Mucosa of rectum (tissue), 2 donors: ENCODE measurements at regions not wholly inside any gene's neighbourhood (a gene's known extent, or its start where the extent isn't known, plus 50 kb on each side); places are given as distances from the start of the nearest gene placed in this dataset.
"Not testable (repeated sequence)": the region's sequence is repeated elsewhere in the genome, so short reads cannot be mapped to it uniquely, and the experiment has no call there.

Experiments
- H3K27ac ChIP-seq, 2 donors: one replicate each; pipeline ENCODE4 v1.7.0; 2013; ENCODE audit warnings: inconsistent platforms in 2 of 2, low read depth in 2 of 2, low read length in 2 of 2
- H3K27me3 ChIP-seq, 2 donors: one replicate each; pipeline ENCODE4 v1.7.0; 2013; ENCODE audit warnings: low read length in 2 of 2; ENCODE audit not compliant: control insufficient read depth in 2 of 2, insufficient read depth in 2 of 2
- H3K36me3 ChIP-seq, 2 donors: one replicate each; pipeline ENCODE4 v1.7.0; 2013; ENCODE audit warnings: low read length in 2 of 2; ENCODE audit not compliant: control insufficient read depth in 2 of 2, insufficient read depth in 2 of 2
- H3K4me1 ChIP-seq, 2 donors: one replicate each; pipeline ENCODE4 v1.7.0; 2013; ENCODE audit warnings: low read length in 2 of 2, mild to moderate bottlenecking in 1 of 2; ENCODE audit not compliant: control insufficient read depth in 2 of 2, insufficient read depth in 2 of 2
- H3K4me3 ChIP-seq, 2 donors: one replicate each; pipeline ENCODE4 v1.7.0; 2013; ENCODE audit warnings: low read length in 2 of 2
- H3K9ac ChIP-seq, 2 donors: one replicate each; pipeline ENCODE4 v1.7.0; 2013; ENCODE audit warnings: low read length in 2 of 2, low read depth in 1 of 2, mild to moderate bottlenecking in 1 of 2
- H3K9me3 ChIP-seq, 2 donors: one replicate each; pipeline ENCODE4 v1.7.0; 2013; ENCODE audit warnings: low read length in 2 of 2; ENCODE audit not compliant: control insufficient read depth in 2 of 2
- donor health status: healthy.
- donor health status: Normal muscosa, but diverticular disease.

DNA sequence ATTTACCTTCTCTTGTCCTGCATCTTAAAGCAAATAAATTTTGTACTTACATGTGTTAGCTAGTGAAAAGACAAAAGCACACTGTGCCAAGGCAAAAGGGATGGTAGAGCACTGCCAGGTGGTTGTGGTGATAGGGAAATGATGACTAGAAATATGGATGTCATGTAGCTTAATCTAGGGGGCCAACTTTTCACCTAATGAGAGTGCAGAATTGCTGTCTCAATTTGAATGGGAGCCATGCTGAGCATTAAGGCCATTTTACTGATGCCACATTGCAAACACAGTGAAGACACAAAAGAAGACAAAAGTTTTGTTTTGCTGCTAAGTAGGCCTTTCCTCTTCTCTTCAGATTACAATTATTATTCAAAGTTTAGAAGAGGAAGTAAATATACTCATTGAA lies 274.7 kb downstream of the PDCD6IP start:
- H3K4me1 ChIP-seq = no peaks in the 10 kb centered on the region
- no peak overlapping the region for H3K27ac ChIP-seq
- no peak overlapping the region for H3K4me3 ChIP-seq
- no peaks in the 10 kb centered on the region for H3K9me3 ChIP-seq
- H3K9ac ChIP-seq = no peak overlapping the region
- no peaks in the 10 kb centered on the region for H3K36me3 ChIP-seq
- no peaks in the 10 kb centered on the region for H3K27me3 ChIP-seq

DNA sequence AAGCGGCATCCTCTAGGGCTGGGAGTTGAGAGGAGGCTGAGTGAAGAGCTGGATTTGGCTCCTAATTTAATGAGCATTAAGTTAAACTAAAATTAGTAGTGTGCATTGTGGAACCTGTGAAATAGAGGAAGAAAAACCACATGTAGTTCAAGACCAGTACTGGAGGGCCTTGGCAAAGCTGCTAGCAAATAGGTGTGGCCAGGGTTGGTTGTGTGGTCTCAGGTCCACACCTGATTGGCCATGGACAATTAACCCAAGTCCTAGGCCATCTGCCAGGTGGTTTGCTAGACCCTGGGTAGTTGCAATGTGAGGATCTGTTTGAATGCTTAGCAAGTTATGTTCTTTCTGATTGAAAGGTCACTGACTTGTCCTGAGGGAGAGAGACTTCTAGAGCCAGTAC lies 275.5 kb downstream of the PDCD6IP start:
- H3K4me1 ChIP-seq = no peaks in the 10 kb centered on the region

DNA sequence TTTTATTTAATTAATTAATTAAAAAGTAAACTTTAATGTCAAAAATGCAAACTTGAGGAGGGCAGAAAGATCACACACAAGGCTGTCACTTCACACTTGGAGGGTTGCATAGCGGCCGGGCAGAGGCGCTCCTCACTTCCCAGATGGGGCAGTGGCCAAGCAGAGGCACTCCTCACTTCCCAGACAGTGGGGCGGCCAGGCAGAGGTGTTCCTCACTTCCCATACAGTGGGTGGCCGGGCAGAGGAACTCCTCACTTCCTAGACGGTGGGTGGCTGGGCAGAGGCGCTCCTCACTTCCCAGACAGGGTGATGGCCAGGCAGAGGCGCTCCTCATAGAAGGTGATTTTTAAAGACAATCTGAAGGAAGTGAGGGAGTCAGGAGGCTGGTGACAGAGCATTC lies 277.5 kb downstream of the PDCD6IP start:
- Histone ChIP-seq H3K4me1 (no peaks in the 10 kb centered on the region), H3K9me3 (no peaks in the 10 kb centered on the region), H3K27ac (no peak overlapping the region), H3K4me3 (no peak overlapping the region), H3K9ac (no peak overlapping the region), H3K36me3 (no peaks in the 10 kb centered on the region), H3K27me3 (no peaks in the 10 kb centered on the region)

More for the DNA sequence above, 275.5 kb downstream of the PDCD6IP start:
- Histone ChIP-seq H3K27me3 (no peaks in the 10 kb centered on the region), H3K36me3 (no peaks in the 10 kb centered on the region), H3K27ac (no peak overlapping the region), H3K9me3 (no peaks in the 10 kb centered on the region), H3K9ac (no peak overlapping the region), H3K4me3 (no peak overlapping the region)

DNA sequence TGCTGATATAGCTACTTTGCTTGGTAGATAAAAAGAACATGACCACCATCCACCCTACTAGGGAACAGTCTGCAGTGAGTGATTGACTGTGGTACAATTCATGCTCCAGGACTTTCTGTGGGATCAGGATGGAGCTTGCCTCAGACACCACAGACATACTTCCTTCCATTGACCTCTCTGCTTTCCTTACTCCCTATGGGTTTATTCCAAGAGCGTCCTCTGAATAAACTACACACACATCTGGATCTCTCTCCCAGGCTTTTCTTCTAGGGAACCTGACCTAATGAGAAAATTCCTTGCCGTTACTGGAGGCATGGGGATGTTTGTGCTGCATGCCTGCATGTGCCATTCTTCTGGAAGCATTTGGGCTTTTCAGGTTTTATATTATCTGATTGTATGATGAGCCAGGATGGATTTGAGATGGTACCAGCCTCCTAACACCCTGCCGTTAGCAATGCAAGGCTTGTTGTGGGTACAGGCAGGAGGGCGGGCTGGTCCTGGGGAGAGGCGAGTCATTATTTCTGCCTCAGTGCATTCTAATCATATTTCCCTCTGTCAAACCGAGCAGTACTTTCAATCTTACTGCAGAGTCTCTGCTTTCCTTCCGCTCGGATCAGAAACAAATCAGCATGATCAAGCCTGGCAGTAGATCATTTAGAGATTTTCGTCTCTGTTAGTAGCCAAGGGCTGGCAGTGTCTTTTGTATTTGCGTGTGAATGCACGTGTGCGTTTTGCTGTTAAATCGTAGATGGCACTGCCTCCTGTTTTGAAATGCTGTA lies 279.2 kb downstream of the PDCD6IP start:
- no peaks in the 10 kb centered on the region for H3K36me3 ChIP-seq
- H3K27ac ChIP-seq = no peak overlapping the region
- H3K9me3 ChIP-seq = no peaks in the 10 kb centered on the region
- H3K27me3 ChIP-seq = no peaks in the 10 kb centered on the region
- no peak overlapping the region for H3K4me3 ChIP-seq
- no peaks in the 10 kb centered on the region for H3K4me1 ChIP-seq
- H3K9ac ChIP-seq = no peak overlapping the region

DNA sequence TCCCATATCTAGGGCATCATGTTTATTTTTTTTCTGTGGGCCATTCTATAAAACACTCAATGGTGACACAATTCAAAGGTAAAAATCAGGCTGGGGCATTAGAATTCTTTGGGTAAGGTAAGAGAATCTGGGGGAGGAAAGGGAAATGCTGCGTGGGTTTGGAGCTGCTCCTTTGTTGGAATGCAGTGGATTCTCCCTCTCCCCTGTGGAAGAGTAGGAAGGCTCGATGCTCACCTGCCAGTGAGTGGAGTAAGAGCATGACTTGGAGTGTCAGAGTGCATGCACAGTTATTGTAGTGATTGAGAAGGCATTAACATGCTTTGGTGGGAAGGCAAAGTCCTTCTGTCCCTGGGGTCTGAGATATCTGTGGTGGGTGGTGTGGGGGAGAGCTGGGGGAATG lies 280.0 kb downstream of the PDCD6IP start:
- no peaks in the 10 kb centered on the region for H3K9me3 ChIP-seq
- no peaks in the 10 kb centered on the region for H3K4me1 ChIP-seq
- H3K9ac ChIP-seq = no peak overlapping the region
- no peak overlapping the region for H3K27ac ChIP-seq
- H3K36me3 ChIP-seq = no peaks in the 10 kb centered on the region
- no peaks in the 10 kb centered on the region for H3K27me3 ChIP-seq
- H3K4me3 ChIP-seq = no peak overlapping the region

DNA sequence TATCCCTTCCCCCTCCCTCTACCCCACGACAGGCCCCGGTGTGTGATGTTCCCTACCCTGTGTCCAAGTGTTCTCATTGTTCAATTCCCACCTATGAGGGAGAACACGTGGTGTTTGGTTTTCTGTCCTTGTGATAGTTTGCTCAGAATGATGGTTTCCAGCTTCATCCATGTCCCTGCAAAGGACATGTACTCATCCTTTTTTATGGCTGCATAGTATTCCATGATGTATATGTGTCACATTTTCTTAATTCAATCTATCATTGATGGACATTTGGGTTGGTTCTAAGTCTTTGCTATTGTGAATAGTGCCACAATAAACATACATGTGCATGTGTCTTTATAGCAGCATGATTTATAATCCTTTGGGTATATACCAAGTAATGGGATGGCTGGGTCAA lies 281.4 kb downstream of the PDCD6IP start:
- not testable (repeated sequence) for H3K27me3 ChIP-seq, H3K4me3 ChIP-seq, H3K9ac ChIP-seq, H3K9me3 ChIP-seq, H3K36me3 ChIP-seq, H3K4me1 ChIP-seq, H3K27ac ChIP-seq

DNA sequence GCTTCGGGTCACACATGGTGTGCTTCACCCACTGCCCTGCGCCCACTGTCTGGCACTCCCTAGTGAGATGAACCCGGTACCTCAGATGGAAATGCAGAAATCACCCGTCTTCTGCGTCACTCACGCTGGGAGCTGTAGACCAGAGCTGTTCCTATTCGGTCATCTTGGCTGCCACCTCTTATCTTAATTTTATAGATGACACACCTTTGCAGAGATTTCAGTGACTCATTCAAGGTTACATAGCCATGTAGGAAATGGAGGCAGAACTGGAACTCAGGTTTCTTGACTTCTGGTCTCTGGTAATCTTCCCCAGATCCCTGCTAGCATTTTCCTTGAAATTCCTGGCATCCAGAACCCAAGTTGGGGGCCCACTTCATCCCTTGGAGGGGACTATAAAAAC lies 291.9 kb downstream of the PDCD6IP start:
- H3K9ac ChIP-seq, H3K9me3 ChIP-seq, H3K36me3 ChIP-seq, H3K4me1 ChIP-seq, H3K4me3 ChIP-seq, H3K27me3 ChIP-seq, H3K27ac ChIP-seq: not testable (repeated sequence)

DNA sequence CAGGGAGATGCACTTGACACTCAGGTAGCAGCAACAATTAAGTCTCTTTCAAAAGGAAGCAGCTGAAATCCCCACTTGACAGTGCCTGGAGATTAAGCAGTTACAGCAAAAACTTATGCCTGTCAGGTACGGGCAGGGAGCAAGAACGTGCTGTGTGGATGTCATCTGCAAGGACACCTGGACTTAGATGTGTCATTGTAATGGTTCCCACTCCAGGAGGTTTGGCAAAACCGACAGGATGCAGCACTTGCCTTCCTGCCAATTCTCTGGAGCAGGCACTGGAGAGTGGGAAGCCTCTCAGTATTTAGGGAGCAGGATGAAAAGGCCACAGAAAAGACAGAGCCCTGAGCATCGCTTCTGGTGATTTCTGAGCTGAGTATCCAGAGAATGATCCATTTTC lies 292.4 kb downstream of the PDCD6IP start:
- Histone ChIP-seq H3K27ac (no peak overlapping the region), H3K4me1 (no peaks in the 10 kb centered on the region), H3K36me3 (no peaks in the 10 kb centered on the region), H3K9ac (no peak overlapping the region), H3K27me3 (no peaks in the 10 kb centered on the region), H3K4me3 (no peak overlapping the region), H3K9me3 (no peaks in the 10 kb centered on the region)

DNA sequence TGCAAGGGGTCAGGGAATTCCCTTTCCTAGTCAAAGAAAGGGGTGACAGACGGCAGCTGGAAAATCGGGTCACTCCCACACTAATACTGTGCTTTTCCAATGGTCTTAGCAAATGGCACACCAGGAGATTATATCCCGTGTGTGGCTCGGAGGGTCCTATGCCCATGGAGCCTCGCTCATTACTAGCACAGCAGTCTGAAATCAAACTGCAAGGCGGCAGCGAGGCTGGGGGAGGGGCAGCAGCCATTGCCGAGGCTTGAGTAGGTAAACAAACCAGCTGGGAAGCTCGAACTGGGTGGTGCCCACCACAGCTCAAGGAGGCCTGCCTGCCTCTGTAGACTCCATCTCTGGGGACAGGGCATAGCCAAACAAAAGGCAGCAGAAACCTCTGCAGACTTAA lies 295.9 kb downstream of the PDCD6IP start:
- not testable (repeated sequence) for H3K9me3 ChIP-seq, H3K27ac ChIP-seq, H3K4me1 ChIP-seq, H3K36me3 ChIP-seq, H3K27me3 ChIP-seq, H3K9ac ChIP-seq, H3K4me3 ChIP-seq

DNA sequence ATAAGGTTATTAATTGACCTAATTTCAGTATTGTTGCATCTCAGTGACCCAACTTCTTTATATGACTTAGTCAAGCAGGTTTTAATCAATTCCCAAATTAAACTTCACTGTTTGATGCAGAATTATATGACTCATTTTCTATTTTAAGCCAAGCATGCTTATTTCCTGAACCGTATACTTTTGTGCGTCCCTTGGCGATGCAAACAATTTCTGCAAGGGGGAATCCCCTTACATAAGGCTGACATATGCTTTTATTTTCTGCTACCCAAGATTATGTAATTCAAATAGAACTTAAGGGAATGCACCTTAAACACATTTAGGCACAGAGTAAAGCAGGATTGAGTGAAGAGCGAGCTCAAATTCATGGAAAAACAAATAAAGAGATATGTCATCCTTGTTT lies 303.9 kb downstream of the PDCD6IP start:
- Histone ChIP-seq H3K4me3 (no peak overlapping the region), H3K9ac (no peak overlapping the region), H3K27me3 (no peaks in the 10 kb centered on the region), H3K4me1 (no peaks in the 10 kb centered on the region), H3K27ac (no peak overlapping the region), H3K36me3 (no peaks in the 10 kb centered on the region), H3K9me3 (no peaks in the 10 kb centered on the region)

DNA sequence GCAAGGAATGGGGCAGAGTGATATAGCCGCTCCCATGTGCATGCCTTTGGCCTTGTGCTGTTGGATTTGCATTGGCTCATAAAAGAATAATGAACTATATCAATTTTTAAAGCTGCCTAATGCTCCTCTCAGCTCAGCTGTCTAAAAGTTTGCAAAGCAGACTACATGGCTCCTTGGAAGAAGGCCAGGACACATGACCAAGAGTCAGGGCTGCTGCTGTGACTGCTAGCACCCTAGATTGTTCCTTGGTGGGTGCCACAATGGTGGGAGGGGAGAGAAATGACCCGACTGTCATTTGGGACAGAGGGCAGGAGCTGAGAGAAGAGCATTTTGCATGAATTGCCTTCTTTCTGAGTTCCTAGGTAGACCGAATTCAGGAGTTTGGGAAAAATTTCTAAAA lies 307.9 kb downstream of the PDCD6IP start:
- no peaks in the 10 kb centered on the region for H3K9me3 ChIP-seq
- H3K36me3 ChIP-seq = no peaks in the 10 kb centered on the region
- no peak overlapping the region for H3K4me3 ChIP-seq
- no peak overlapping the region for H3K9ac ChIP-seq
- H3K4me1 ChIP-seq = no peaks in the 10 kb centered on the region
- no peak overlapping the region for H3K27ac ChIP-seq
- H3K27me3 ChIP-seq = no peaks in the 10 kb centered on the region
